Activated CD8-positive, alpha-beta memory T cell treated with anti-CD3 and anti-CD28 coated beads, Interleukin-2, amount 50 U/mL, for 1 hour (primary cell): ENCODE measurements at regions not wholly inside any gene's neighbourhood (a gene's known extent, or its start where the extent isn't known, plus 50 kb on each side); places are given as distances from the start of the nearest gene placed in this dataset.

ENCODE experiments used
- DNase-seq: peaks from one replicate; pipeline ENCODE4 v3.0.0-alpha.2; 2020; ENCODE audit errors: extremely low read depth

DNA sequence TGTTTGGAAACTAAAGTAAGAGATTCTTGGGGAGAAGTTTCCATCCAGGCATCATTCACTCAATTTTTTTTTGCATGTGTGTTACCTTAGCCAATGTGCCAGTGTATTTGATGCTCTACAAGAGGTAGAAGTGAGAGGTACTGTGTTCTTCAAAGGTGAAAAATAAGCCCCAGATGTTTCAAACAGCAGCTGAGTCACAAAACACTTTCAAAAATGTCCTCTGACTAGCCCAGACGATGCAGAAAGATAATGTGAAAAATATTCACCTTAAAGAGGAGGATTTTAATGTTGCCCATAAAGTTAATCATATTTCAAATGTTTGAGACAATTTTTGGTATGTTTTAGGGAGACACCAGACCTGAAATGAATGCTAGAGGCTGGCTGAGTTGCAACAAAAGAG lies 107.7 kb upstream of the RASGRP1 start:
- DNase-seq: no peak

DNA sequence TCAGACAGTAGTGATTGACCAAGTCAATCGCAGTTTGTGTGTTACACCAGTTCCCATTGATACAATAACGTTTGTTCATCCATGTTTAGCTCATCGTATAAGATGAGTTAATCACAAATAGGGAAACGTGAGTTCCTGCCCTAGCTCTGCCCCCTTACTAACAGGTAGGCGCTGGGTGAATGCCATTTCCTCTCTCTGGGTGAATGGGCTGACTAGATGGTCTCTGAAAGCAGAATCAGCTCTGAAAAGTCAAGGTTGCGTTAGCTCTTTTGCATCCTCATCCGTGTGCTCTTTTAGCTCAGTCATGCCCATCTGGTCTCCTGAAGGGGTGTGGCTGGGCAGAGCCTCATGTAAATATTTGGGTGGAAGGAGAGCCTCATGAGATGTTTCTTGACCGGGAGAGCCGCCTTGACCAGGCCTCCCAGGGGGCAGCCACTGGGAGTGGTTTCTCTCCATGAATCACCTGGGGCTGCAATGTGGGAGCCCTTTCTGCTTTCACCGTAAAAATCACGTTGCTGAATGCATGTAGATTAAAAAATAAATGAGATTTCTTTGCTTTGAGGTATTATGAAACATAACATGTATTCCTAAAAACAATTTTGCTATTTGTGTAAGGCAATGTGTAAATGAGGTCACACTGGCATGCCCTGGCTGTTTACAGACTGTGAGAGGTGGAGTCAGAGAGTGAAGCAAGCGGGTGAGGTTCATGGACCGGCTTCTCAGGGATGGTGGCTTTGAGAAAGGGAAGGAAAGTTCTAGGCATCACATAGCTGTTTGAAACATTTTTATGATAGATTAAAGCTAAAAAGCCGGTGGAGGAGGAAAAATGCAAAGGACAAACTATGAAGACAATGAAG lies 108.4 kb upstream of the RASGRP1 start:
- no peak for DNase-seq

DNA sequence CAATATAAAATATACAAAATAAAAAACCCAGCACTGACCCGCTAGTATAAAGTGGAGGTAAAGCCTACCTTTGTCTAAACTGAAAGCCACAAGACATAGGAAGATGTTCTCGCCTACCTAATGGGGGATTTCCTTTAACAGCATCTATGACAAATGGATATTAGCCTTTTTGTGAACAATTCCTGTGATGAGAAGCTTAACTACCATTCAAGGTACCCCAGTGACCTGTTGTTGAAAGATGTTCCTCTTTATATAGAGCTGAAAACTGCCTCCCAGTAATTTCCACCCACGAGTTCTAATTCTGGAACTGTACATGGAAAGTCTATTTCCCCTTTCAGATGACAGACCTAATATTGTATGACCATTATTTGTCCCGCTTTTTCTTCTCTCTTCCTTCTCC lies 109.8 kb upstream of the RASGRP1 start:
- DNase-seq: no peak

DNA sequence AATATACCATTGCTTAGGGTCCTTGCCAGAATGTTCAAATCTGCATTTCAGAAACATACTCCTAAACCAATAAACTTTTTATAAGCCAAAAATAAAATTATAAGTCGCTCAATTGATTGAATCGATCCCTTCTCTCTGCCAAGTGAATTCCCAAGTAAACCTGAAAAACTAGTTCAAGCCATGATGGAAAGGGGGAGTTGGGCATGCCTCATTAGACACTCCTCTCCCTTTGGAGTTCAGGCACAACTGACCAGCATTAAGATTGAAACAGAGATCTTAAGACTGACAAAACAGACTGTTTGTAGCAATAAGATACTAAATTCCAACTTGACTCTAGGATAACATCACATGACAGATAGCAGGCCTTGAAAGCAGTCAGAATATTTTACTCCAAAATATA lies 113.7 kb upstream of the RASGRP1 start:
- DNase-seq: no peak

DNA sequence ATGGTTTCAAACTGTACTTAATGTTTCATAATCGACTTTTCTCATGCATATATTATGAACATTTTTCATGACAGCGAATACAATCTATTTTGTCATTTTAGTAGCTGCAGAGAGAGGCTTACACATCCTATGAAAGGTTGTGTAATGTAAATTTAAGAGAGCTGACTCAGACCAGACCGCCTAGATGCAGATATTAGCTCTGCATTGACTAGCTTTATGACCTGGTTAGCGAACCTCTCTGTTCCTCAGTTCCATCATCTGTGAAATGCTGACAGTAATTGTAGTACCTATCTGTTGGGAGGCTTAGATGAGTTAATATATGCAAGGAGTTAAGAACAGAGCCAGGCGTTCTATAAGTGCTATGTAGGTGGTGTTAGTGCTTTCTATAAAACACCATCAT lies 116.2 kb upstream of the RASGRP1 start:
- no peak for DNase-seq

DNA sequence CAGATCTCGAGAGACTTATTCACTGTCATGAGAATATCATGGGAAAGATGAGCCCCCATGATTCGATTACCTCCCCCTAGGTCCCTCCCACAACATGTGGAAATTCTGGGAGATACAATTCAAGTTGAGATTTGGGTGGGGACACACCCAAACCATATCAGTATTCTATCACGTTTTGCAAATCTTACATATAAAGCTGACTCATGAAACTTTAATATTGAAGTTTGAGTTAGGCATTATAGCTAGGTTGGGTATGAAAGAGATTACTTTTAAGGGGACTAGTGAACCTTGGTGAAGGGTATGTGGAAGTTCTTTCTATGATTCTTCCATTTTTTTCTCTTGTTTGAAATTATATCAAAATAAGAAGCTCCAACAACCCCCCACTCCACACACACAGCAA lies 117.7 kb upstream of the RASGRP1 start:
- DNase-seq: no peak

DNA sequence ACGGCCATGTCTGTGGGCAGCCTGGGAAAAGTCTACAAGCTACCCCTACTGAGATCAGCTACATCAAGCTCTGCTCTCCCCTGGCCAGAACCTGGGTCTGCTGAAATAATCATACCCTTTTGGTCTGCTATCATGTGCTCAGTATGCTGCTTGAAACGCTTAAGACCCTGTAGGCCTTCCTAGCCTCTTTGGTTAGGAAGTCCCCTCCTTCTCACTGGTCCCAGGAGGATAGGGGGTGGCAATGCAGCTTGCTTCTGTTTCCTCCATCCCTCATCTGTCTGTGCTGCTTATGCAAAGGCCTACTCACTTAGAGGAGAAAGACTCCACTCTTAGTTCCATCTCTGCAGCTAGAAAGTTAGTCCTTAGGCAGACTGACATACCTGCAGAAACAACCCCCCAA lies 118.2 kb upstream of the RASGRP1 start:
- no peak for DNase-seq

DNA sequence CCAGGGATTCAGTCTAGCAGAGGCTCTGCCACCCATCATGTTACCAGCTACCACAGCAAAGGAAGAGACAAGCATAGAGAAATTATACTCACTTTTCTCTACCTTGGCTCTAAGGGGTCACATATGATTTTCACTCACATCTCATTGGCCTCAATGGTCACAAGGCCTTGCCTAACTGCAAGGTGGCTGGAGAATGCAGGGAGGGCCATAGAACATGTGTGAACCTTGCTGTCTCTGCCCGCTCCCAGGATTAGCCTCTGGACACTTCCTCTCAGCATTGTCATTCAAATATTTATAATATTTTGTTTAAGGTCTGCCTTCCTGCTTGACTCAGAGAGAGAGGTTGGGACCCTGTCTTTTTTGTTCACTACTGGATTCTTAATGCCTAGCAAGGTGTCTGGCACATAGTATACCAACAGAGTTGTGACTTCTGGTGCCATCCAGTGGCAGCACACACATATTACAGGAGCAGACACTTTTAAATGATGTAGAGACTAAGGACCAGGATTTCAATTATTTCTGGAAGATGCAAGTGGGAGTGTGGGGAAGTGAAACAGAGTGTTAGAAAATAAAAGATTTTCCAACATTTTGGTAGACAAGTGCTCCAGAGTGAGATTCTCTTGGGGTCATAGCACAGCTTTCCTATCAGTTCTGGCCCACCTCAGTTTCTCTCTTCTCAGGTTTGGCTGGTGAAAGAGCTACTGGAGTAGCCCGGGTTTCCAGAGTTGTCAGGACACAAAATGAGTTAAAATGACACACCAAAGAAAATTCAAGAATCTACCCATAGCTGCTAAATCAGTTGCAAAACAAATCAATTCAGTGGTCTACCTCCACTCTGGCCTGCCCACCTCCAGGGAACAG lies 119.0 kb upstream of the RASGRP1 start:
- DNase-seq: no peak

DNA sequence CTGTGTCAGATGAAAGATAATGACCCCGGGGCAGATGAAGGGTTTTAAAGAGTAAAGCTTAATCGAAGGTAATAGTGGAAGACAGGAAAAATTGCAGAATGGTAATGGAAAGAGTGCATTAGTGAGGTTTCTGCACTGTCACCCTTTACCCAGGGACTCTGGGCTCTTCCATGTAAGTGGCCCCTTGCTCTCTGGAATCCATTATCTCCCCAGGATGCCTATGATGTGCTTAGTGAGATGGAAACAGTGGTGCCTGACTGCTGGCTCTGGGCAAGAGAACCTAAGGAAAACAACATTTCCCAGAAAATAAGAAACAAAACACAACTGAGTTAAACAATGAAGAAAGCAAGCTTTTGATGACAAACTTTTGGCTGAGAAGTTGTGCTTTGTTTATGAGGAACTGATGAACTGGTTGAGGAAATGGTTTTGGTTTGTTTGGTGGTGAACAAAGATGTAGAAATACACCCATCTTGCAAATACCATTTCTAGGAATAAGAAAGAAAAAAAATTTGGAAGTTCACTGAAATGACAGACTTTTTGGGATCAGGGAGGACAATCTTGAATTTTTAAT lies 119.9 kb upstream of the RASGRP1 start:
- no peak for DNase-seq

DNA sequence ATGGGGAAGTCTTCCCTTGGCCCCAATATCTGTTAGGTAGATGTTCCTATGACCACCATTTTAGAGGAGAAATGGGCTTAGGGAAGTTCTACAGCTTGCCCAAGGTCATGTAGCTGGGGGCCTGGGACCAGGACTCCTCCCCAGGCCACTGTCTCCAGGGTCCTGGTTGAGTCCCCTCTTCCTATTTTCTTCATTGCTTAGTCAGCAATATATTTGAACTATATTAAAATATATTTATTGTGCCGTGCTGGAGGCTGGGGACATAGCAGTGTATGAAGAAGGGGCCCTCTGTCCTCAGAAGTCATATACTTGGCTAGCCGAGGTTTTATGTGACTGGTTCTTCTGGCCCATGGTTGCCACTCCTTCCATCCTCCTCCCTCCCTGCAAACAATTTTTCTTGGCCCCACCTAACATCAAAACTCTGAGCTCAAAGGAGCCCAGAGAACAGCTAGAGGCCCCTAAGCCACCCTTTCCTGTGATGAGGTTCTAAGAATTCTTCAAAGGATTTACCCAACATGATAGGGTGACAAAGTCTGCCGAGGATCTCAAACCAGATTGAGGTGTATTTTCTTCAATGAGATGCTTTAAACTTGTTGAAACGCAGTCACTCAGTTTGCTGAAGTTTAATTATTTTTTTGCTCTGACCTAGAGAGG lies 121.2 kb upstream of the RASGRP1 start:
- DNase-seq: peak; percentile 30

DNA sequence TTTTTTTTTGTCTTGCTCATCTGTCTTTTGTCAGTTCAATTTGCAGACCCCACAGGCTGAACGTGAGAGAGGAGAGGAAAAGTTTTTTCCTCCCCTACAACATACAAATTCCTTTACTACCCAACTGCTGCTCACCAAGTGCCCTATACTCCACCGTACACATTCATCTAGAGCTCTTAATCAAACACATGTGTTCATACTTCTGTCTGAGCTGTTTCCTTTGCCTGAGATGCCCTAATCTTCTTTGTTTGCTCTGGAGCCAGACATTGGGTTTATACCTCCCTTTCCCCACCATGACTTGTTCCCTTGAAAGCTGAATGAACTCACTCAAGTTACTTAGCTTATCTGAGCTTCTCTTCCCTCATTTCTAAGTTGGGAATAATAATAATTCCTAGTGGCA lies 122.7 kb upstream of the RASGRP1 start:
- no peak for DNase-seq

DNA sequence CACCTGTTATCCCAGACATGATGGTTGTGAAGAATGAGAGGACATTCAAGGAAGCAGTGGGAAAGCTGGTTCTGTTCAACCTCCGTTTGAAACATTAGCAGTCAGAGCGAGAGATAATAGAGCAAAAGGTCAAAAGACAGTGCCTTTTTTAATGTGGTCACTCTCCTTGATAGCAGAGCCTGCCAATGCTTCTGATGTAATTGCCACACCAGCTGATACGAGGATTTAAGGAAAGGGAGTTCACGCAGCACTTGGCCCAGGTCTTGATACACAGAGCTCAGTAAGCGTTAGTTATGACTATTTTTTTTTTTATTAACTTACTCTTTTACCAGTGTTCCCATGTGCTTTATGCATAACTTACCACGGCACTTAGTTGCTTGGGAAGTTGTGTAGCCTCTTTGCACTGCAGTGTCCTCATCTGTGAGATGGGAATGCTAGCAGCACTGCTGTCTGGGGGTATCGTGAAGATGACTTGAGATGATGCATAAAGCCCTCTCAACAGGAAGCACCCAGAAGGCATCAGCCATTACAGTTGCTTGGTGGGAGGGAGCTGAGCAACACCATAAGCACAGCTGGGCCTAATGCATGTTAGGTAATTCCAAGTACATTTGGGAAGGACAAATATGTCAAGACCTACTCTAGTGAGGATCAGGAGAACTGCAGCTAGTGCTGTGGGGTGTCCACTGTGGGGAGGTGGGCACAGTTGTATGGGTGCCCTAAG lies 123.3 kb upstream of the RASGRP1 start:
- DNase-seq: no peak

DNA sequence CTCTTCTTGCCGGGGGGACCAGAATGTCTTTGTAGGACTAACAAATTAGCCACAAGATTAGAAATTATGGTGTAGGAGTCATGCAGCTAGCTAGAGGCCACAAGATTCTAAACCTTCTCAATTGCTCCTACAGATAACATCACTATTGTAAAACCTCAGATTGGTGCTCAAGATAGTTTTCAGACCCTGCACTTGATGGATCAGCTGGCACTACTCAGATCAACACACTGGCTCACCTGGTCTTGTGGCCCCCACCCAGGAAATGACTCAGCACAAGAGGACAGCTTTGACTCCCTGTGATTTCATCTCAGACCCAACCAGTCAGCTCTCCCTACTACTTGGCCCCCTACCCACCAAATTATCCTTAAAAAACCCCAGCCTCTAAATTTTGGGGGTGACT lies 124.1 kb upstream of the RASGRP1 start:
- DNase-seq: peak; percentile 47

DNA sequence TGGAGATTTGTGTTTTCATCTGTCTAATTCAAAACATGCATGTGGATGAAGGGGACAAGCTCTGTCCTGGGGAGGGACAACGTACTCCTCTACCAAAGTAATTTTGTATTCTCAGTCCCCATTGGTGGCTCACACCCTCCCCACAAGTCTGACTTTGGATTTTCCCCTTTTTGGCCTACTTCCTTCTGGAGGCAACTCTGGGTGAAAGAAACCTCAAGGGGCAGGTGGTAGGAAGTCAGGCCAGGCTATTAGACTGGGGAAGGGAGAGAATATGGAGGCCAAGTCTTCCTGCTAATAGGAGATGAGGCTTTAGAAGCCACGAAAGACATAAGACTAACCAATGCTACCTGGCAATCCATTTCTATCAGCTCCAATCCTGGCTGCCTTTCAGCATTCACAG lies 124.9 kb upstream of the RASGRP1 start:
- no peak for DNase-seq

DNA sequence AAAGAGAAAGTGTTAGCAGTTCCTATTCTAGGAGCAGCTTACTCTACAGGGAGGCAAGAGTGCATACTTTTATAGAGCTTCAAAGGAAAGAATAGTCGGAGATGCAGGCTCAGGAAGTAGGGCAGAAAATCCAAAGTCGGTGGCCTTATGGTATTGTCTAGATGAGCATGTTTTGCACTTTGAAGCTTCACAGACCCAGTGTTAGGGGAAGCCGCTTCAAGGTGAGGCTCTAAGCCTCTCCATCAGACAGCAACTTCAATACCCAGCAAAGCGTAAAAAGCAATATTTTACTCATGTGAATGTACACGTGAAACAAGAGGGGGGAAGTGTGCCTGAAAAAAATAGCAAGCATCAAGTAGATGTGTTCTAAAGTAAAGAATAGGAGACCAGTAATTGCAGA lies 125.6 kb upstream of the RASGRP1 start:
- DNase-seq: no peak

DNA sequence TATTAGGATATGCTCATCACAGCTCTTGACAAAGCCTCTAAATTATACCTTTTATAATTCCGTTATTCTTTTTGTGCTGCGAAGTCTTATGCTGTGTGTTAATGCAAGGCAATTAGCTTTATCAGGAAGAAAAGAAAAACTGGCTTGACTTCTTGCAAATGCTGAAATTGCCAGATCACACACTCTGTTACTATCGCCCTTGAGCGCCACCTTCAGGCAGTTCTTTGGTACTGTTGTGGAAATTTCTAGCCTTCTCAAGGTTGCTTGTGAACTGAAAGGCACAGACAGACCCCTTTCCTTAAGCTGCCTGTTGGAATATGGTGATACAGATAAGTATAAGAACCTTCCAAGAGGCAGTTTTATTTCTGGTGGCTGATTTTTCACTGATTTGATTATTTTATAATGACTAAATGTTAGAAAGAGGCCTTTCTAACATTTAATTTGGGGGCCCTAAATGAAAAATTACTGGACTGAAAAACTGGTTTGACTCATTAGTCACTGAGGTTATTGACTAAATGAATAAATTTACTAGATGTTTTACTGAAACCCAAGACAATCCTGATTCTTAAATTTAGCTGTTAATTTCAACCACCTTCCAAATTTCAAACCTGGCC lies 126.2 kb upstream of the RASGRP1 start:
- DNase-seq: peak; percentile 63

DNA sequence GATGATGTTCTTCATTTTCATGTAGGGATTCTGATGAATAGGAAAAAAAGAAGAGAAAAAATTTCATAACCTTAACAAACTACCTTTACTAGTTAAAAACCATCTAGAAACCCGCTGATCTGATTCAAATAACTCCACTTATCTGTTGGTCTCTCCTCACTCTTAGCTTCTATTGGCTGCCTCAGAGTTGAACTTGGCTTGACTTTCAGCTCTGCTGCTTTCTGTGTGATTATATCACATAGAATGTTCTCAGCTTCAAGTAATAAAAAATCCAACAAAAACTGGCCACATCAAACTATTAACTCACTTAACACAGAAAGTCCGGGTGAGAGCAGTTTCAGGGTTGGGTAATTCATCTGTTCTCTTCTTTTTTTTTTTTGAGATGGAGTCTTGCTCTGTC lies 126.8 kb upstream of the RASGRP1 start:
- DNase-seq: no peak

DNA sequence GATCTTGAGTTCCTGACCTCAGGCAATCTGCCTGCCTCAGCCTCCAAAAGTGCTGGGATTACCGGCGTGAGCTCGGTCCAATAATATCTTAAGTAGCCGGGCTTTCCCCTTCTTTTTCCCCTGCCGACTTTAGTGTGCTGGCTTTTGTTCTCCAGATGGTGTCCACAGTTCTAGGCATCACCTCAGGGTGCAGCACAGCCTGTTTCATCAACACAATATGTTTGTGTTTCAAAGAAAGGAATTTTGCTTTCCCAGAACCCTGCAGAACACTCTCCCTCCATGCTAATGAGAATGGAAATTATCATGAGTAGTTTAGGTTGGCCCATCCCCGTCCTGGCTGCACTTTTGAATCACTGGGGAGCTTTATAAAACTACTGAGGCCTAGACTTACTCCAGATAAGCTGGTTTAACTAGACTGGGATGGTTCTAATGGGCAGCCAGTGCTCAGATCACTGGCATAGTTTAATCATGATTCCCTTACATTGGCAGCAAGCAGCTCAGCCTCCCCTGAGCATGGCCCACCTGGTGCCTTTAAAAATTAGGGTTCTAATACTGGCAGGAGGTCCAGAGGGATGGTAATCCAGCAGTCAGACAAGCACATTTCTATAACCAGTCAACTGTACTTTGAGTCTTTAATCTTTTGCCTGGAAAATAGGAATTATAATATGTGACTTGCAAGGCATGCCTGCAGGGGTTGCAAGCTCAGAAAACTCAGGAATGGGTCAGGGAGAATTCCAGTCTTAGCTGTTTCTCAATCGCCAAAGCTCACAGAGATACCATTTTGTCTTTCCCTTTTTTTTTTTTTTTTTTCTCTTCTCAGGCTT lies 127.6 kb upstream of the RASGRP1 start:
- no peak for DNase-seq

DNA sequence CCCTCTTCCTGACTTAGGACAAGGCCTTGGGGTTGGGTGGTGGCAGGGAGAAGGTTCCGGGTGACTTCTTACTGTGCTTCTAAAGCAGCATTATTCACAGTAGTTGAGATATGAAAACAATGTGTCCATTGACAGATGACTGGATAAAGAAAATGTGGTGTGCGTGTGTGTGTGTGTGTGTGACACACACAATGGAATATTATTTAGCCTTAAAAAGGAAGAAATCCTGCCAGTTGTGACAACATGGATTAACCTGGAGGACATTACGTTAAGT lies 128.1 kb upstream of the RASGRP1 start:
- DNase-seq: no peak
